Smooth muscle cell (in vitro differentiated cells): ENCODE measurements at regions not wholly inside any gene's neighbourhood (a gene's known extent, or its start where the extent isn't known, plus 50 kb on each side); places are given as distances from the start of the nearest gene placed in this dataset.

Source experiments
- DNase-seq: peaks from one replicate; lab custom pipeline; 2025; ENCODE audit not compliant: unreplicated experiment; lab: John Stamatoyannopoulos, UW
- H2AFZ ChIP-seq: fragments of 200-600 bp; sonication (generic); 2 replicates; pipeline ENCODE4 v1.6.0; 2016; ENCODE audit warnings: antibody characterized with exemption, low read depth, mild to moderate bottlenecking
- H3F3A ChIP-seq: fragments of 200-600 bp; sonication (generic); 2 replicates; pipeline ENCODE4 v1.6.0; 2017; ENCODE audit warnings: antibody characterized with exemption, low read depth
- H3K27ac ChIP-seq: fragments of 200-600 bp; sonication (generic); 2 replicates; pipeline ENCODE4 v1.5.1; 2016; ENCODE audit warnings: low read depth, mild to moderate bottlenecking
- H3K27me3 ChIP-seq: fragments of 200-600 bp; sonication (generic); 2 replicates; pipeline ENCODE4 v1.6.1; 2016; ENCODE audit warnings: low read depth, mild to moderate bottlenecking
- H3K36me3 ChIP-seq: fragments of 200-600 bp; sonication (generic); 2 replicates; pipeline ENCODE4 v1.5.1; 2016; ENCODE audit warnings: low read depth
- H3K4me1 ChIP-seq: fragments of 200-600 bp; sonication (generic); 2 replicates; pipeline ENCODE4 v1.5.1; 2016; ENCODE audit warnings: low read depth
- H3K4me2 ChIP-seq: fragments of 200-600 bp; sonication (generic); 2 replicates; pipeline ENCODE4 v1.6.0; 2016; ENCODE audit warnings: mild to moderate bottlenecking
- H3K4me3 ChIP-seq: fragments of 200-600 bp; sonication (generic); 2 replicates; pipeline ENCODE4 v1.5.1; 2016; ENCODE audit warnings: mild to moderate bottlenecking
- H3K79me2 ChIP-seq: fragments of 200-600 bp; sonication (generic); 2 replicates; pipeline ENCODE4 v1.6.0; 2016; ENCODE audit warnings: low read depth, mild to moderate bottlenecking
- H3K9ac ChIP-seq: fragments of 200-600 bp; sonication (generic); 2 replicates; pipeline ENCODE4 v1.6.0; 2016; ENCODE audit warnings: low read depth
- H3K9me3 ChIP-seq: fragments of 200-600 bp; sonication (generic); replicated peaks from 2 replicates; pipeline ENCODE4 v1.5.1; 2016; ENCODE audit warnings: low read depth
- H4K20me1 ChIP-seq: fragments of 200-600 bp; sonication (generic); 2 replicates; pipeline ENCODE4 v1.6.0; 2016; ENCODE audit warnings: low read depth
- CTCF ChIP-seq: fragments of 200-600 bp; sonication (generic); IDR thresholded peaks from 2 replicates; pipeline ENCODE4 v1.5.1; 2017; ENCODE audit warnings: borderline replicate concordance, mild to moderate bottlenecking, antibody characterized with exemption; ENCODE audit not compliant: insufficient read depth, poor library complexity, severe bottlenecking
- WGBS: methylation state at CpG from one replicate; pipeline ENCODE4 v1.1.7; 2016; ENCODE audit warnings: low lambda C conversion rate; 5-methylcytosine and 5-hydroxymethylcytosine counted together

- no peak for DNase-seq
- H3K9me3 ChIP-seq, result no peaks in the 10 kb centered on the region
These were observed 144.3 kb downstream of the ACTBL2 start for GRCh38 chr5:57338068-57338867.

DNA sequence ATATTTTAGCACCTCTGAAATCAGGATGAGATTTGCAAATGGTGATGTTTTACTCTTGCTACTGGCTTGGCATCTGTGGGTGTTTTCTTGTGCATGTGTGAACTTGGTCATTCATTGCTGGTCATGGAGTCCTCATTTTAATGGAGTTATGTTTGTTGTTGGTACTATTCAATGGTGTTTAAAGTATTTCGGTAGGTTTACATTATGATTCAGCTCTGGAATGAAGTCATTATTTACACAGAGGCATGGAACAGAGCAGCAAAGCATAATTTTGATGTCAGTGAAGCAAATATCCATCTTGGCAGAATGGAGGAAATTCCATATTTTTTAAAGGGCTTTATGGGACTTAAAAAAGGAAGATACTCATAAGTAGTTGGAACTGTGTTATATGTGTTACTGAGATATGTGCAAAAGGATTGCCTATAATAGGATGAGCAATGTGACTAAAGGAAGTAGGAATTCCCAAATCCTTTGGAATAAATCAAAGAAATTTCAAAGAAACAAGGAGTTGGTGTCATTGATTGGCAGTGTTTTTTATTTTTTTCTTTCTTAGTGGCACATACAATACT lies 147.4 kb downstream of the ACTBL2 start:
- Histone ChIP-seq H3K79me2 (no peaks in the 10 kb centered on the region), H3K4me3 (no peak overlapping the region), H3K4me2 (peak overlapping the region; percentile 28), H2AFZ (no peak overlapping the region), H3K27ac (peak overlapping the region; percentile 43), H3F3A (no peaks in the 10 kb centered on the region), H4K20me1 (no peaks in the 10 kb centered on the region), H3K27me3 (no peaks in the 10 kb centered on the region), H3K36me3 (no peaks in the 10 kb centered on the region), H3K4me1 (no peaks in the 10 kb centered on the region), H3K9me3 (no peaks in the 10 kb centered on the region), H3K9ac (no peak overlapping the region)
- no peak for TF ChIP-seq CTCF
- DNase-seq, result no peak
- 0% methylated on average over 1 of the region's 1 CpG for WGBS

More at GRCh38 chr5:57338068-57338867, 144.3 kb downstream of the ACTBL2 start:
- no peaks in the 10 kb centered on the region for H3K27me3 ChIP-seq
- H3K4me2 ChIP-seq, result no peak overlapping the region
- H3K27ac ChIP-seq, result no peak overlapping the region
- no peaks in the 10 kb centered on the region for H3K4me1 ChIP-seq
- H3K9ac ChIP-seq, result no peak overlapping the region
- H3F3A ChIP-seq, result no peaks in the 10 kb centered on the region
- peak; percentile 41 for TF ChIP-seq CTCF
- H2AFZ ChIP-seq, result no peak overlapping the region
- no peaks in the 10 kb centered on the region for H3K36me3 ChIP-seq
- H3K79me2 ChIP-seq, result no peaks in the 10 kb centered on the region
- no peak overlapping the region for H3K4me3 ChIP-seq
- 49% methylated on average over 4 of the region's 4 CpGs for WGBS
- no peaks in the 10 kb centered on the region for H4K20me1 ChIP-seq

DNA sequence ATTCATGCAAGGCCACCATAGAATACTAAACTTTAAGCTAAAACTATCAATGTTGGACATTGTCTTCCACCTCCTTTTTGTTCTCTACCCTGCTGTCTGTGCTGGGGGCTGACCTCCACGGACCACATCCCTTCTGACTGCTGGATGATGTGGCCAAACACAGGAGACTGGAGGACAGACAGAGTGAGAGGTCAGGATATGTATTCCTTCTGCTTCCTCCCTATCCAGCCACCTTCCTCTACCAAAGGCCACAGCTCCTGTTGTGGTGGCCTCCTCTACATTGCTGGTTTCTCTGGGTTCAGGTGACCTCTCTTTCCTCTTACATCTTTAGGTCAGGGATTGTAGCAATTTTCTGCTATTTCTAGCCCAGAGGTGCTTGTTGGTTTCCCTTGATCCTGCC lies 148.1 kb downstream of the ACTBL2 start:
- H3K4me3 ChIP-seq, result no peak overlapping the region
- WGBS, result 88% methylated on average over 1 of the region's 1 CpG
- no peaks in the 10 kb centered on the region for H3K27me3 ChIP-seq
- H3K9me3 ChIP-seq, result no peaks in the 10 kb centered on the region
- no peak overlapping the region for H3K4me2 ChIP-seq
- H4K20me1 ChIP-seq, result no peaks in the 10 kb centered on the region
- H3K4me1 ChIP-seq, result no peaks in the 10 kb centered on the region
- no peaks in the 10 kb centered on the region for H3K36me3 ChIP-seq
- H2AFZ ChIP-seq, result no peak overlapping the region
- TF ChIP-seq CTCF, result no peak
- H3K79me2 ChIP-seq, result no peaks in the 10 kb centered on the region
- no peaks in the 10 kb centered on the region for H3F3A ChIP-seq
- H3K27ac ChIP-seq, result peak overlapping the region; percentile 30
- no peak overlapping the region for H3K9ac ChIP-seq
- DNase-seq, result no peak

DNA sequence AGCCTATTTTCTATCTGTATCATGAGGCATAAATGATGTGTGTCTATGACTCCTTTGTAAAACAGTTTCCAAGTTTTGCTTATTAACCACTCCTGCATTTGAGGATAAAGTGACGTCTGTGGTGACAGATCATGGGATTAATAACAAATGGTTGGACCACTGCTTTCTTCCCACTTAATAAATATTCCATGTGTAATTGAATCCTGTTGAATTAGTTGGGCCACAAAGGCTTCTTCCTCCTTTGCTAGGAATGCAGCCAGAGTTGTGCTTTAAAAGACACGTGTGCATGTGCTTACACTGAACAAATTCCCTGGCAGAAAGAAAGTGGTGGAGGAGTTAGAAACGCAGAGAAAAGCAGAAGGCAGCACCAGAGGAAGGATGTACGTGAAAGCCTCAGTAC lies 150.2 kb downstream of the ACTBL2 start:
- Histone ChIP-seq H3K4me3 (no peak overlapping the region), H3K79me2 (no peaks in the 10 kb centered on the region), H3K9me3 (no peaks in the 10 kb centered on the region), H3F3A (no peaks in the 10 kb centered on the region), H3K9ac (no peak overlapping the region), H4K20me1 (no peaks in the 10 kb centered on the region), H3K4me2 (no peak overlapping the region), H3K4me1 (no peaks in the 10 kb centered on the region), H2AFZ (no peak overlapping the region), H3K27me3 (no peaks in the 10 kb centered on the region), H3K36me3 (no peaks in the 10 kb centered on the region), H3K27ac (no peak overlapping the region)
- 53% methylated on average over 4 of the region's 4 CpGs for WGBS
- no peak for DNase-seq
- no peak for TF ChIP-seq CTCF
